GM23248 (cell line): ENCODE measurements at regions not wholly inside any gene's neighbourhood (a gene's known extent, or its start where the extent isn't known, plus 50 kb on each side); places are given as distances from the start of the nearest gene placed in this dataset.
A peak's percentile ranks its signal among the peaks of the same experiment; 100 is the strongest.
"Not testable (repeated sequence)": the region's sequence is repeated elsewhere in the genome, so short reads cannot be mapped to it uniquely, and the experiment has no call there.

Experiments
- DNase-seq: peaks from one replicate; pipeline ENCODE4 v3.0.0-alpha.2; 2015
- H2AFZ ChIP-seq: fragments of 200-600 bp; sonication (generic); 2 replicates; pipeline ENCODE4 v1.6.1; 2016; ENCODE audit warnings: antibody characterized with exemption
- H3F3A ChIP-seq: fragments of 200-600 bp; sonication (generic); 2 replicates; pipeline ENCODE4 v1.6.1; 2016; ENCODE audit warnings: mild to moderate bottlenecking, antibody characterized with exemption, mixed run types; ENCODE audit not compliant: insufficient read depth
- H3K27ac ChIP-seq: fragments of 200-600 bp; sonication (generic); 2 replicates; pipeline ENCODE4 v1.5.1; 2016; ENCODE audit warnings: mild to moderate bottlenecking
- H3K27me3 ChIP-seq: fragments of 200-600 bp; sonication (generic); replicated peaks from 2 replicates; pipeline ENCODE4 v1.6.1; 2016; ENCODE audit warnings: mild to moderate bottlenecking; ENCODE audit not compliant: insufficient read depth
- H3K36me3 ChIP-seq: fragments of 200-600 bp; sonication (generic); 2 replicates; pipeline ENCODE4 v1.6.1; 2016; ENCODE audit warnings: low read depth, mild to moderate bottlenecking
- H3K4me1 ChIP-seq: fragments of 200-600 bp; sonication (generic); 2 replicates; pipeline ENCODE4 v1.6.1; 2016; ENCODE audit warnings: mild to moderate bottlenecking; ENCODE audit not compliant: insufficient read depth
- H3K4me2 ChIP-seq: fragments of 200-600 bp; sonication (generic); one replicate; pipeline ENCODE4 v1.6.1; 2016; ENCODE audit warnings: mild to moderate bottlenecking; ENCODE audit not compliant: unreplicated experiment
- H3K4me3 ChIP-seq: fragments of 200-600 bp; sonication (generic); 2 replicates; pipeline ENCODE4 v1.5.1; 2016; ENCODE audit warnings: mild to moderate bottlenecking
- H3K79me2 ChIP-seq: fragments of 200-600 bp; sonication (generic); 2 replicates; pipeline ENCODE4 v1.6.1; 2016; ENCODE audit warnings: mild to moderate bottlenecking; ENCODE audit not compliant: insufficient read depth
- H3K9ac ChIP-seq: fragments of 200-600 bp; sonication (generic); 2 replicates; pipeline ENCODE4 v1.6.1; 2016; ENCODE audit warnings: mild to moderate bottlenecking
- H3K9me2 ChIP-seq: fragments of 200-600 bp; sonication (generic); 2 replicates; pipeline ENCODE4 v1.6.1; 2016; ENCODE audit warnings: mixed run types, mild to moderate bottlenecking, moderate library complexity; ENCODE audit not compliant: insufficient read depth
- H3K9me3 ChIP-seq: fragments of 200-600 bp; sonication (generic); one replicate; pipeline ENCODE4 v1.6.1; 2017; ENCODE audit warnings: low read depth
- H4K20me1 ChIP-seq: fragments of 200-600 bp; sonication (generic); 2 replicates; pipeline ENCODE4 v1.6.0; 2016; ENCODE audit not compliant: insufficient read depth
- EZH2 ChIP-seq: fragments of 200-600 bp; sonication (generic); IDR thresholded peaks from 2 replicates; pipeline ENCODE4 v1.6.1; 2018; ENCODE audit warnings: antibody characterized with exemption, mild to moderate bottlenecking; ENCODE audit not compliant: insufficient read depth, poor library complexity, severe bottlenecking
- EZH2phosphoT487 ChIP-seq: fragments of 200-600 bp; sonication (generic); IDR thresholded peaks from 2 replicates; pipeline ENCODE4 v1.6.1; 2018; ENCODE audit warnings: antibody characterized with exemption, moderate library complexity, mild to moderate bottlenecking, low read depth; ENCODE audit not compliant: insufficient read depth
- WGBS, 2 experiments: methylation state at CpG; one replicate each; pipeline ENCODE4 v1.1.6; 2015 to 2017; ENCODE audit warnings: low lambda C conversion rate in 2 of 2, low coverage in 1 of 2; ENCODE audit errors: missing lambda C conversion rate in 2 of 2; 5-methylcytosine and 5-hydroxymethylcytosine counted together
- in situ Hi-C: fragments of 300-500 bp; cut with MboI; formaldehyde crosslinking; loops from 2 replicates; pipeline ENCODE4 v1.15.0; 2020

- Histone ChIP-seq H3K9me2 (no peaks in the 10 kb centered on the region), H3K79me2 (no peaks in the 10 kb centered on the region), H3F3A (peaks cover 7% of the 10 kb centered on the region), H2AFZ (no peak overlapping the region), H3K9ac (no peak overlapping the region), H3K4me2 (no peak overlapping the region), H4K20me1 (no peaks in the 10 kb centered on the region), H3K27me3 (0 out of 2 replicates have a peak, but pooled peaks cover 6% of the 10 kb centered on the region), H3K9me3 (no peaks in the 10 kb centered on the region), H3K4me1 (0 out of 2 replicates have a peak, but pooled peaks cover 8% of the 10 kb centered on the region), H3K4me3 (no peak overlapping the region), H3K36me3 (no peaks in the 10 kb centered on the region), H3K27ac (no peak overlapping the region)
- WGBS, 2 experiments = 77 to 78% methylated on average over 5 of the region's 5 CpGs
- no peak for TF ChIP-seq EZH2phosphoT487
- no peak for TF ChIP-seq EZH2
- in situ Hi-C loops = no loop called here
- DNase-seq = no peak
Measured at GRCh38 chr3:194908496-194908895, 222.8 kb downstream of the FAM43A start.

- Histone ChIP-seq H3K4me3 (no peak overlapping the region), H3K9me2 (no peaks in the 10 kb centered on the region), H3K4me1 (0 out of 2 replicates have a peak, but pooled peaks cover 8% of the 10 kb centered on the region), H3K79me2 (no peaks in the 10 kb centered on the region), H3K36me3 (no peaks in the 10 kb centered on the region), H3K9ac (no peak overlapping the region), H4K20me1 (no peaks in the 10 kb centered on the region), H3K27ac (no peak overlapping the region), H3K4me2 (no peak overlapping the region), H3K27me3 (0 out of 2 replicates have a peak, but pooled peaks cover under 1% of the 10 kb centered on the region), H2AFZ (no peak overlapping the region), H3K9me3 (no peaks in the 10 kb centered on the region), H3F3A (peaks cover 7% of the 10 kb centered on the region)
- TF ChIP-seq EZH2phosphoT487 = no peak
- TF ChIP-seq EZH2 = no peak
- in situ Hi-C loops = no loop called here
- WGBS, 2 experiments = 38 to 42% methylated on average over 5 of the region's 5 CpGs
- DNase-seq = peak; percentile 11
Measured at GRCh38 chr3:194908972-194909371, 223.3 kb downstream of the FAM43A start.

- Histone ChIP-seq H4K20me1 (no peaks in the 10 kb centered on the region), H2AFZ (no peak overlapping the region), H3F3A (peaks cover 7% of the 10 kb centered on the region), H3K27ac (no peak overlapping the region), H3K79me2 (no peaks in the 10 kb centered on the region), H3K9me3 (no peaks in the 10 kb centered on the region), H3K27me3 (0 out of 2 replicates have a peak, but pooled peaks cover 3% of the 10 kb centered on the region), H3K9ac (no peak overlapping the region), H3K4me3 (no peak overlapping the region), H3K9me2 (no peaks in the 10 kb centered on the region), H3K4me1 (0 out of 2 replicates have a peak, but pooled peaks cover 8% of the 10 kb centered on the region), H3K4me2 (no peak overlapping the region), H3K36me3 (no peaks in the 10 kb centered on the region)
- 71% methylated on average over 7 of the region's 7 CpGs for whole genome bisulfite sequencing, 2 experiments
- TF ChIP-seq EZH2 = no peak
- TF ChIP-seq EZH2phosphoT487 = no peak
- in situ Hi-C loops = no loop called here
- DNase-seq = no peak
Measured at GRCh38 chr3:194910414-194910984, 224.8 kb downstream of the FAM43A start.

GRCh38 chr3:194913316-194913715 is 227.6 kb downstream of the FAM43A start:
- H3K9ac ChIP-seq = no peak overlapping the region
- in situ Hi-C loops = no loop called here
- H3K9me2 ChIP-seq = no peaks in the 10 kb centered on the region
- H3K9me3 ChIP-seq = no peaks in the 10 kb centered on the region
- no peaks in the 10 kb centered on the region for H3F3A ChIP-seq
- no peaks in the 10 kb centered on the region for H4K20me1 ChIP-seq
- no peak overlapping the region for H3K4me2 ChIP-seq
- H3K36me3 ChIP-seq = no peaks in the 10 kb centered on the region
- 0 out of 2 replicates have a peak, but pooled peaks cover 3% of the 10 kb centered on the region for H3K27me3 ChIP-seq
- H3K4me1 ChIP-seq = no peaks in the 10 kb centered on the region
- H3K4me3 ChIP-seq = no peak overlapping the region
- no peak overlapping the region for H3K27ac ChIP-seq
- H2AFZ ChIP-seq = no peak overlapping the region
- no peak for DNase-seq
- TF ChIP-seq EZH2 = no peak
- TF ChIP-seq EZH2phosphoT487 = no peak
- no peaks in the 10 kb centered on the region for H3K79me2 ChIP-seq
- 56 to 62% methylated on average over 5 of the region's 5 CpGs for WGBS, 2 experiments

- H3K9ac ChIP-seq, H3F3A ChIP-seq, H3K36me3 ChIP-seq, H3K9me2 ChIP-seq, H3K9me3 ChIP-seq, H3K27ac ChIP-seq, H3K4me2 ChIP-seq, H3K79me2 ChIP-seq, H2AFZ ChIP-seq, DNase-seq, in situ Hi-C loops, H3K27me3 ChIP-seq, H3K4me3 ChIP-seq, H4K20me1 ChIP-seq: not testable (repeated sequence)
- 68 to 80% methylated on average over 5 of the region's 5 CpGs for WGBS, 2 experiments
- H3K4me1 ChIP-seq = peaks cover 16% of the 10 kb centered on the region
Measured at GRCh38 chr3:194924889-194925288, 239.2 kb downstream of the FAM43A start.
